Nephron (organoid): ENCODE measurements at regions not wholly inside any gene's neighbourhood (a gene's known extent, or its start where the extent isn't known, plus 50 kb on each side); places are given as distances from the start of the nearest gene placed in this dataset.
A peak's percentile ranks its signal among the peaks of the same experiment; 100 is the strongest.

ENCODE experiments used
- H3K27ac Mint-ChIP-seq, 3 experiments: 2 replicates each; pipeline ENCODE4 v1.8.0; 2020; ENCODE audit warnings: mixed read lengths in 3 of 3, mild to moderate bottlenecking in 2 of 3, moderate library complexity in 1 of 3
- H3K27me3 Mint-ChIP-seq: 2 replicates; pipeline ENCODE4 v1.8.0; 2021; ENCODE audit warnings: low read depth, mild to moderate bottlenecking, moderate library complexity, mixed read lengths
- H3K36me3 Mint-ChIP-seq: 2 replicates; pipeline ENCODE4 v1.8.0; 2020; ENCODE audit warnings: low read depth, mixed read lengths
- H3K4me1 Mint-ChIP-seq: 2 replicates; pipeline ENCODE4 v1.8.0; 2020; ENCODE audit warnings: mixed read lengths
- H3K4me3 Mint-ChIP-seq, 3 experiments: 2 replicates each; pipeline ENCODE4 v1.8.0; 2020; ENCODE audit warnings: mild to moderate bottlenecking in 3 of 3, mixed read lengths in 3 of 3, moderate library complexity in 2 of 3
- H3K9me3 Mint-ChIP-seq: 2 replicates; pipeline ENCODE4 v1.8.0; 2020; ENCODE audit warnings: mixed read lengths
- TF ChIP-seq, protein P1 (sequence below), 3 experiments: fragments of 200-600 bp; sonication (generic); IDR thresholded peaks; one replicate each; pipeline ENCODE4 v1.5.0; 2021; ENCODE audit warnings: antibody characterized with exemption in 3 of 3; ENCODE audit not compliant: unreplicated experiment in 3 of 3

DNA sequence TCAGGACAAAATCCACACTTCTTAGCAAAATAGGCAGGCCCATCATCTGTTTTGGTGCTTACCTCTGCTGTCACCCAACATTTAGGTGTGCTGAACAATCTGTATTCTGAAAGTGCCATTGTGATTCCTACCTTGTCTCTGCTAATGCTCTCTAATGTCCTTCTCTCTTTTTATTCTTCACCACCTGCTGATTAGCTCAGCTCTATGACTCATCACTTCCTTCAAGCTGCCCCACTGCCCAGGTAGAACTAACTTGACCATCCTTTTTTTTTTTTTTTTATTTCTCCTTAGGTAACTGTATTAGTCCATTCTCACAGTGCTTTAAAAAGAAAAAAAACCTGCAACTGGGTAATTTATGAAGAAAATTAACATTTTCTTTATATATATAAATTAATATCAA is 478.7 kb upstream of the POU3F3 start:
- Mint-ChIP-seq H3K4me1 (peaks cover 5% of the 10 kb centered on the region), H3K36me3 (no peaks in the 10 kb centered on the region), H3K27me3 (peaks cover 8% of the 10 kb centered on the region), H3K9me3 (no peaks in the 10 kb centered on the region), H3K27ac (no peak overlapping the region), H3K4me3 (no peak overlapping the region)
- TF ChIP-seq, protein P1, sequence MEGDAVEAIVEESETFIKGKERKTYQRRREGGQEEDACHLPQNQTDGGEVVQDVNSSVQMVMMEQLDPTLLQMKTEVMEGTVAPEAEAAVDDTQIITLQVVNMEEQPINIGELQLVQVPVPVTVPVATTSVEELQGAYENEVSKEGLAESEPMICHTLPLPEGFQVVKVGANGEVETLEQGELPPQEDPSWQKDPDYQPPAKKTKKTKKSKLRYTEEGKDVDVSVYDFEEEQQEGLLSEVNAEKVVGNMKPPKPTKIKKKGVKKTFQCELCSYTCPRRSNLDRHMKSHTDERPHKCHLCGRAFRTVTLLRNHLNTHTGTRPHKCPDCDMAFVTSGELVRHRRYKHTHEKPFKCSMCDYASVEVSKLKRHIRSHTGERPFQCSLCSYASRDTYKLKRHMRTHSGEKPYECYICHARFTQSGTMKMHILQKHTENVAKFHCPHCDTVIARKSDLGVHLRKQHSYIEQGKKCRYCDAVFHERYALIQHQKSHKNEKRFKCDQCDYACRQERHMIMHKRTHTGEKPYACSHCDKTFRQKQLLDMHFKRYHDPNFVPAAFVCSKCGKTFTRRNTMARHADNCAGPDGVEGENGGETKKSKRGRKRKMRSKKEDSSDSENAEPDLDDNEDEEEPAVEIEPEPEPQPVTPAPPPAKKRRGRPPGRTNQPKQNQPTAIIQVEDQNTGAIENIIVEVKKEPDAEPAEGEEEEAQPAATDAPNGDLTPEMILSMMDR (IDR thresholded peaks at IDR 0.05; ENCODE audit: unreplicated experiment in 3 of 3), result no peak

DNA sequence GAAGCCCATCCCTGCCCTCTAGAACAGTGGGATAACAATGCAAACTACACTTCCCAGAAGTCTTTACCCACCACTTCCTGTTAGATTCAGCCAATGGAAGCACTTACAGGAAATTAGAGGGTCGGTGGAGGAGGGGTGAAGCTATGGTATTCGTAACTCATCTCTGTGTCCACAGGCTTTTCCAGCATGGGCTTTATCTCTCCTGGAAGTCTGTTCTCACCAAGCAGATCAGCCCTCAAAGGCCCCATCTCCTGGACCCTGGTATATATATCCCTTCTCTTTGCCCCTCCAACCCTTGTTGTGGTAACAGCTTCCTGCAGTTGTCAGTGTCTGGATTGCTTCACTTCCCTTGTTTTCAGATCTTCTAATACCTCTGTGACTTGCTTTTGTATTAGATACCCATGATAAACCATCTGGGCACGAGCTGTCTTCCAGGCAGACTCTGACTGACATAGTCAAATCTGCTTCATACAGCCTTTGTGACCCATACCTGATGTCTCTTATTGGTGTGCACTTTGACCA is 475.0 kb upstream of the POU3F3 start:
- no peaks in the 10 kb centered on the region for H3K36me3 Mint-ChIP-seq
- H3K4me3 Mint-ChIP-seq, result peak overlapping the region; percentile 83 to 85 (median 84)
- peaks cover 8% of the 10 kb centered on the region for H3K27me3 Mint-ChIP-seq
- peaks cover 7% of the 10 kb centered on the region for H3K4me1 Mint-ChIP-seq
- TF ChIP-seq, protein P1 (IDR thresholded peaks at IDR 0.05; ENCODE audit: unreplicated experiment in 3 of 3), result no peak
- H3K9me3 Mint-ChIP-seq, result no peaks in the 10 kb centered on the region
- peak overlapping the region; percentile 71 to 96 (median 96) for H3K27ac Mint-ChIP-seq

DNA sequence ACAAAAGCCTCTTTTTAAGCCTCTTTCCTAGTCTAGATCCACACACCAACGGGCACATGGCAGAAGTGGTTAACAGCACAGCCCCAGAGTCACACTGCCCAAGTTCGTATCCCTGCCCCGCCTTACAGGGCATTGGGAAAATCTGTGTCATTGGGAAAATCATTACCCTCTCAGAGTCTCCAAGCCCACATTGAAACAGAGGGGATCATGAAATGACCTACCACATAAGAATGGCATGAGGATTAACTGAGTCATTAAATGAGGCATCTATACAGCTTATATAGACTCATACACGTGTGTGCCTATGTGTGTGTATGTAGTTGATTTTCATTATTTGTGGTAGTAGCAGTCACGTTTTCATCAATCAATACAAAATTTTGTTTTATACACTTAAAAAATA is 469.0 kb upstream of the POU3F3 start:
- no peaks in the 10 kb centered on the region for H3K27me3 Mint-ChIP-seq
- no peaks in the 10 kb centered on the region for H3K36me3 Mint-ChIP-seq
- H3K9me3 Mint-ChIP-seq, result peaks cover 5% of the 10 kb centered on the region
- H3K4me3 Mint-ChIP-seq, result no peak overlapping the region
- TF ChIP-seq, protein P1 (IDR thresholded peaks at IDR 0.05; ENCODE audit: unreplicated experiment in 3 of 3), result no peak
- peaks cover 4% of the 10 kb centered on the region for H3K4me1 Mint-ChIP-seq
- H3K27ac Mint-ChIP-seq, result no peak overlapping the region

DNA sequence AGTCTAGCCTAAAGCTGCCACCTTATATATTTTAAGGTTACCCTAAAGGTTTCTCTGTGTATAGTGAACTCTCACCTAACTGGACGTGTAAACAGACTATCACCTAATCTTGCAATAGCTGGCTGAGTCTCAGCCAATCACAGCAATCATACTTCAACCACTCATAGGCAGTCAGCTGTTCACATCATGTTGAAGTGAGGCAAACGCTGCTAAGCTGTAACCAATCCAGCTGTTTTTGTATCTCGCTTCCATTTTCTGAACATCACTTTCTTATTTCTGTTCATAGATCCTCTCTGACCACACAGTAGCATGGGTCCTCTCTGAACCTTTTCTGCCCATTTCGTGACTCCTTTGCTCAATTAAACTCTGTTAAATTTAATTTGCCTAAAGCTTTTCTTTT is 468.2 kb upstream of the POU3F3 start:
- Mint-ChIP-seq H3K27ac (no peak overlapping the region), H3K27me3 (no peaks in the 10 kb centered on the region), H3K9me3 (peaks cover 5% of the 10 kb centered on the region), H3K36me3 (no peaks in the 10 kb centered on the region), H3K4me3 (no peak overlapping the region), H3K4me1 (no peaks in the 10 kb centered on the region)
- TF ChIP-seq, protein P1 (IDR thresholded peaks at IDR 0.05; ENCODE audit: unreplicated experiment in 3 of 3), result no peak

DNA sequence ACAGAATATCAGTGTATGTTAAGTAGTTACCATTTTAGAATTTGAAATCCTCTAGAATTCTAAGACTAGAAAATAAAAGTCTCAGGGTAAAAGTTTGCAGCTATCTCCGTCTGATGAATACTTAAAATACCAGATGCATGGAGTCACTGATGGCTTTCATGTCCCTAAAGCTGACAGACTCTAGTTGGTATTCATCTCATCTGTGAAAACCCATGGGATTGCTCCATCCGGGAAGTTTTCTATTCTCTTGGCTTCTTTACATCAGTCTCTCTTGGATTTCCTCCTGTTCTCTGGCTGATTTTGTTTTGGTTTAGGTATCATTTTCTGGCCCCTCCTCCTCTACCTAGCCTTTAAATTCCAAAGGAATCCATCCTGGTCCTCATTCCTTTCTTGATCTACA is 465.6 kb upstream of the POU3F3 start:
- Mint-ChIP-seq H3K36me3 (no peaks in the 10 kb centered on the region), H3K9me3 (peaks cover 5% of the 10 kb centered on the region), H3K4me3 (no peak overlapping the region), H3K27ac (no peak overlapping the region), H3K4me1 (no peaks in the 10 kb centered on the region), H3K27me3 (no peaks in the 10 kb centered on the region)
- TF ChIP-seq, protein P1 (IDR thresholded peaks at IDR 0.05; ENCODE audit: unreplicated experiment in 3 of 3), result no peak

DNA sequence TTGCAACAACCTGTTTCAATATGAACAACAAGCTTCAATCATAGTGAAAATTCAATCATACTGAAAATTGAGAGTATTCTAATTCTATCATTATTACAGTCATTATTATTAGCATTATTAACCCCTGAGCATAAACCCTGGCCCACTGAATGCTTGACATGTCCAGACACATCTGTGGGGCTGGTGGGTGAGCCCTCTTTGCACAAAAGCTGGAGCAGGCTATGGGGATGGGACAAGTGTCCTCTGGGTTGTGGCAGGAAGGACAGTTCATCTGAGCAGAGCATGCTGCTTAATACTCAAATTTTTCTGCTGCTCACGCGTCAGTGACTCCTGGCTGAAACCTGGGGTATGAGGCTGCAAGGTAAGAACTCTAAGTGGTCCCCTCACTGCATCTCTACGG is 451.1 kb upstream of the POU3F3 start:
- Mint-ChIP-seq H3K9me3 (no peaks in the 10 kb centered on the region), H3K4me3 (no peak overlapping the region)

More for the DNA sequence above, 451.1 kb upstream of the POU3F3 start:
- Mint-ChIP-seq H3K27ac (no peak overlapping the region), H3K4me1 (peaks cover 8% of the 10 kb centered on the region), H3K27me3 (no peaks in the 10 kb centered on the region), H3K36me3 (no peaks in the 10 kb centered on the region)
- TF ChIP-seq, protein P1 (IDR thresholded peaks at IDR 0.05; ENCODE audit: unreplicated experiment in 3 of 3), result no peak
